GM18505 (cell line): ENCODE measurements at regions not wholly inside any gene's neighbourhood (a gene's known extent, or its start where the extent isn't known, plus 50 kb on each side); places are given as distances from the start of the nearest gene placed in this dataset.

ENCODE experiments used
- ATAC-seq: cut with Tn5 transposase; IDR thresholded peaks from one replicate; pipeline ENCODE4 v1.9.1; 2021; ENCODE audit not compliant: unreplicated experiment
- POLR2A ChIP-seq: IDR thresholded peaks from 4 replicates; pipeline ENCODE4 v1.6.1; 2011; ENCODE audit warnings: borderline replicate concordance; ENCODE audit not compliant: insufficient read depth, insufficient read length; ENCODE audit errors: extremely low read depth

DNA sequence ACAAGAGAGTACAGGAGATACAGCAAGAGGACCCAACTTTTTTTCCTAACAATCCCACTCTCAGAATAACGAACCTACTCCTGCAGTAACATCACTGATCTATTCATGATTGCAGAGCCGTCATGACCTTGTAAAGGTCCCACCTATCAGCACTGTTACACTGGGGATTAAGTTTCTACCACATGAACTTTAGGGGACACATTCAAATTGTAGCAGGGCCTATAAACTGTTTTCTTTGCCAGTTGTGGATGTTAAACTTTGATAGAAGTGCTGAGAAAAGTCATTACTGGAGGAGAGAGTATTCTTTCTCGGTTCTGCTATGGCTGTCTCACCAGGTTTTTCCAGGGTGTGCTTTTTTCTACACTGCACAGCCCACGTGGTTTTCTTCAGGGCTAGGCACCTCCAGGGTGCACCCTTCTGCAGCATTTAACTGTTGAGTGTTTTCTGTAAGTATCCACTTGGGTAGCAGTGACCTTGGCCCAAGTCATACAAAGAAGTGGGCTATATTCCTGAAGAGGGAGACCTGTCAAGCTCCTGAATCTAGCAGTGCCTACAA lies 131.6 kb upstream of the AHR start:
- TF ChIP-seq POLR2A: no peak
- peak; percentile 90 for ATAC-seq

DNA sequence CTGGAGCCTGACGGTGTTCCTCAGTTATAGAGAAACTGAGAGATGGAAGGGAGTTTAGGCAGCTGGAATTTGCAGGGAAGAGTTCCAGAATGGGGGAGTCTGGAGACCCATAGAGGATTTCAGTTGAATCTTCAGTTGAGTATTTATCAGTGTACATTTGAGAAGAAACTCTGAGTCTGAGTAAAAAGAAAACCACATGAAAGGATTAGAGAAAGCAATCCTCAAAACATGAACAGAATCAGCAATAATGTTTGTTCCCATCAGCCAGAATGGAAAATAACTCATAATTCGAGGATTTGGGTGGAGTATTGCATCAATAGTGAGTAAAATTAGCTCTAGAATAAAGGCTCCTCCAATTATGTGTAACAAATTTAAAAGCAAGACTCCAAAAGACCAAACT lies 130.0 kb upstream of the AHR start:
- TF ChIP-seq POLR2A: no peak
- no peak for ATAC-seq

DNA sequence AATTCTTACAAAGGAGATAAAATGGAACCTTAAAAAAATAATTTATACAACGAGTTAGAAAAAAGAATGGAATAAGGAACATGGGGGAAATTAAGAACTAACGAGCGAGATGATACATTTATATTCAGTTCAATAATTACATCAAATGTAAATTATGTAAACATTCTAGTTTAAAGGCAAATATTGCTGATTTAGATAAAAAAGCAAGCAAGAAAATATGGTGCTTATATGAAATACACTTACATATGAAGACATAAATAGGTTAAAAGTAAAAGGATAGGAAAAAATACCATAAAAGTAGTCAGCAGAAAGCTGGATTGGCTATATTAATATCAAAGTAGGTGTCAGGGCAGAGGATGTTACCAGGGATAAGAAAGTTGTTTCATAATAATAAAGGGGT lies 127.0 kb upstream of the AHR start:
- TF ChIP-seq POLR2A: no peak
- ATAC-seq: no peak

DNA sequence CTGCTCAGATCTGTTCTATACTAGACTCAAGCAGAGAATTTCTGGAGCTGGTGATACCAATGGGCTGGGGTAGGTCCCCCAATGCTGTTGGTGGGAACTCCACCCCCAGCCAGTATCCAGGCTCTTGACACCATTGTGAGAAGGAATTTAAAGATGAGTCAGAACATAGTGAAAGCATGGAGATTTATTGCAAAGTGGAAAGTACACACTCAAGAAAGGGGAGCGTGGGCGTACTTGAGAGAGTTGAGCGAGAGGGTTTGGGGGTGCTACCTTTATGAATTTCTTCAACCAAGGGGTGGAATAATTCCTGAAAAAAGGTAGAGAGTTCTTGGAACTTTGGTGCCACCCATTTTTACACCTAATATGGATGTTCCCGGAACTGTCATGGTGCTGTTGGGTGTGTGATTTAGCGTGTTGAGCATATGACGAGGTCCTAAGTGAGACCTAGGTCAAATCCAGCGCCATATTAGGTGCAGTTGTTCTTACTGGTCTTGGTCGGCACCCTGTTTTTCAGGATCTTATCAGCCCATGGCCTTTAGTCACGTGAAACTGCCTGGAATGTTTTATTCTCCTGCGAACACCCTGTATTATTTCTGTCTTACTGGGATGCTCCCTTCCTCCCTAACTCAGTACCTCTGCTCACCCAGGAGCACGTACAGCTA lies 122.0 kb upstream of the AHR start:
- ATAC-seq: no peak
- no peak for TF ChIP-seq POLR2A

DNA sequence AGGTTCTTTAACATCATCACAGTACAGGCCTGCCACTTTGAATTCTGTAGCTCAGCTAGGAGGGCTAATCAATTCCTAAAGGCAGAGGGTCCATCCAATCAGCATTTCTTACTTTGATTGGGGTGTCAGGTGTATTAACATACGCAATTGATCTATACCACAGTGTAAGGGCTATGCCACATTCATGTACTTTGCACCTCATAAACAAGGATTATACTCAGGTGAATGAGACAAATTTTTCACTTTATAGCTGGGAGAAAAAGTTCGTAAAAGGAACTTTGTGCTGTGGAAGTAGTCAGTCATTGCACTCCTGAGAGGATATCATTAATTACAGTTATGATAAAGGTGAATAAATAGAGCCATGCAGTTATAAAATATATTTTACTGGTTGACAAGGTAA lies 119.9 kb upstream of the AHR start:
- TF ChIP-seq POLR2A: no peak
- ATAC-seq: no peak

DNA sequence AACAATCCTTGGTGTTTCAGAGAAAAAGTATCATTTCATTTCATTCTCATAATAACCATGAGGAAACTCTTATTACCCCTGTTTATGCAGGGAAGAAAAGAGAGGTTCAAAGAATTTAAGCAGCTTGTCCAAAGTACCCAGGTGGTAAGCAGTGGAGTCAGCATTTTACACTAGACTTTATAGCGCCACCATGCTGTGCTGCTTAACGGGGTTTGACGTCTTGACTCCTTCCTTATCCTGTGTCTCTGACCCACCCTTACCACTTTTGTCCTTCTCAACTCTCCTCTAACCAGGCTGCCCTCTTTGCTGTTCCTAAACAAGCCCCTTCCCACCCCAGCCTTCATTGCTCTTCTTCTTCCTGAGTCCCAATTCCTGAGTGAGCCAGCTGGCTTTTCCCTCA lies 117.0 kb upstream of the AHR start:
- ATAC-seq: no peak
- TF ChIP-seq POLR2A: no peak

DNA sequence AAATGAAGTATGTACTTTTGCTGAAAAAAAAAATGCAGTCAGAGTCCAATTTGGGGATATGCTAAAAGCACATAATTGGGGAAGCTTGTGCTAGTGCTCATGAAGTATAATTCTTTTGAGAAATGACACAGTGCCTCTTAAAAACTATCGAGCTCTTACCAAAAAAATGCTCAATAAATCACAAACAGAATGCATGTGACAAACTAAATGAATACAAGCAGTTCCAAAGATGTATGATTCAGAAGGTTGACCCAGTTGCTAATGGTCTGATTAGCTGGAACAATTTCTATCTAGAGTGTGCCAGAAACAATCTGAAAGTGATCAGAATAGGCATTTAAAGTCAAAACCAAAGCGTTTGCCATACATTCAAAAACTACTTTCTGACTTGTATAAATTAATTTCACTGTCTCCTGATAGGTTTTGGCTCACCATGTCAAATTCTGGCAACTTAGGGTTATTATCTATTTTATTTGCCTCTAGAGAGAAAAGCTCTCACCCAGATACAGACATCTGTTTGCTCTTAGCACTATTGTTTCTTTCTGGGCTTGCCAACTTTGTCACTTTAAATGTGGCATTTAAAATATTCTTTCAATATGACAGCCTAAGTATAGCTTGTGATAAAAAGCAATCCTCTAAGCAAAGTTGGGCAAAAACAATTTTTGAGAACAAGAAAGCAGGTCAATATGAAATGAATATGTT lies 114.7 kb upstream of the AHR start:
- no peak for ATAC-seq
- TF ChIP-seq POLR2A: no peak

DNA sequence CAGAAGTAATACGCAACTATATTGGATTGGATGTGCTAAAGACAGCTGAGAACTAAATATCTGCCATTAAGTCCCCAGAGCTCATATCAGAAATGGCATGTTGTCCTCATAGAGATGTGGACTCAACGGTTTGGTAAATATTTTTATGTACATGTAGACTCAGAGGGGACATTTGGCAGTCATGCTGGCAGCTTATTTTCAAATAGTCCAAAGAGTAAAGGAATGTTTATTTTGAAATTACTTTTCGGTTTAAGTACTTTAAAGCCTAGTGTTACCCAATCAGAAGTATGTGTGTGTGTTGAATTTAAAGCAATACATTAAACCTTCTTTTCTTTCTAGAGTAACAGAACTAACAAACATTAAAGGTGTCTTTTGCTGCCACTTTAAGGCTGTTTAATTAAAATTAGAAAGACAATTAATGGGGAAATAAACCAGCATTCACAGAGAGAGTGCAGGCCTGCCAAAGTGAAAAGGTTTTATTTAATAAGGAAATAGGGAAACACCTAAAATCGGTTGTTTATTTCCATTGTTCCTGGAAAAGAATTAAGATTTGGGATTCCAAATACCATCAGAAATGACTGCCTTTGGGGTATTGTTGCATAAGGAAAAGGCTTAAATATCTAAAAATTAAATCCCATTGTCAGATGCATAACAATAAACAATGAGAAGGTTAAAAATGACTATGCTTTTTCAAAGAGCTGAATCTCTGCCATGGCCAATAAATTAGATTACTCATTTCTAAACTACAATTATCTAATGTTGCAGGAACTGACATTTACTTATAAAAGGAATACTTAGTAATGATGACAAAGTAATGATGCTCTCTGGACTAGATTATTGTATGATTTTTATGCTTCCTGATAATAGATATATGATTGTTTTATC lies 113.4 kb upstream of the AHR start:
- ATAC-seq: peak; percentile 39

DNA sequence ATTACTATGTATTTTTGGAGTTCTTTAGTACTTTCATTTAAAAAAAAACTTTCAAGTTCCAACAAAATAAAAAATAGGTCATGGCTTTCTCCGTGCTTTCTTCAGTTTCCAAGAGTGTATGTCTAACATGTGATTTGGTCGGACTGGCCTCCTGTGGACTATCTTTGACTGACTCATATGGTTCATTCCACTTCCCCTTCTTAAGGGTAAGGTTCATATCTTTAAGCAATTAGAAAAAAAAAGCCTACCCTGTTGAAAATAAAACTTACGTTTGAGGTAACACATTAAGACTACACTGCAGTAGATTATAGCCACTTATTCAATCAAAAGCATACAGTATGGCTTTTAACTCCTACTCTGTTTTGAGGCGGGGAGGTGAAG lies 112.8 kb upstream of the AHR start:
- TF ChIP-seq POLR2A: no peak
- peak; percentile 98 for ATAC-seq

More for the DNA sequence above, 113.4 kb upstream of the AHR start:
- no peak for TF ChIP-seq POLR2A

DNA sequence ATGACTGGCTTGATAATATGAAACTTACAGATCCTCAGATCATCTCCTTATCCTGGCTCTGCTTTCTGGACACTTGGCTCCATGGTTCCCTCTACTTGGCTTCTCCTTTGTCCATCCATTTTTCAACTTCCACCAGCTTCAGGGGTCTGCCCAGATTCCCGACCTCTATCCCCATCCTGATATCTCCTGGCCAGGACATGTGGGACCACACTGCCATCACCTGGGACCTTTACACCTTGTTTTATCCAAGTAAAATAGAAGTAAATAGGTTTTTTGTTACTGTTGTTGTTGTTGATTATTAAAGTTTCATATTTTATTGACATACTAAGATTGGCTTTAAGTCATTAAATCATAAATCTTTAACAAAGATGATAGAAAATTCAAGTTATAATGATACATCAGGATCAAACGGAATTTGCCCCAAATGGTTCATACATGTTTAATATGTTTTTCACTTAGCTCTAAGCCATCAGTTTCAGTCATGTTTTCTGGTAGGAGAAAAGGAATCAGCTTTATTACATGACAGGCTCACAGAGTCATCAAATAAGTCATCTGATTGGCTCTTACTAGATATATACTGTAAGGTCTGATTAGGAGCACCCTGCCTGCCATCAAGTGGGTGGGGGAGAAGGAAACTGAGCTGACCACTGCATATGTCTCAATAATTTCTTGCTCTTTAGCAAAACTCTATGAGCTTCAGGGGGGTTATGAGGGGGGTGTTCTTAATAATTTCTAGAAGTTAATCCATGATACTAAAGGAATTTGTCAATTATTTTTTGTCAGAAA lies 111.5 kb upstream of the AHR start:
- no peak for ATAC-seq
- no peak for TF ChIP-seq POLR2A

DNA sequence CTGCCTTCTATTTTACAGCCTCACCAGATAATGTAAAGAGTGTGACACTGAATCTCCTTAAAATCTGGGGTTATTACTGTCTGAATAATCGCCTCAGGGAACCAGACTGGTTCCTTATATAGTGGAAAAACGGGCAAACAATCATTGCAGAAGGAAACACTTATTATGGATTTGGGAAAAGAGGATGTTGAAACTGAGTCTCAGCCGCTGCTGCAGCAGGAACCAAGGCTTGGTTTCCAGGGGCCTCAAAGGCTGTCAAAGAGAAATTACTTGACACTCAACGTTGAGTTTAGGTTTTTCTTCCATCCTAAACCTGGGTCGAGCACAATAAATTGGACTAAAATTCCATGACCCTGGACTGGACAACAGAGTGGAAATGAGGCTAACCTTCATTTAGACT lies 103.8 kb upstream of the AHR start:
- TF ChIP-seq POLR2A: no peak
- ATAC-seq: no peak

DNA sequence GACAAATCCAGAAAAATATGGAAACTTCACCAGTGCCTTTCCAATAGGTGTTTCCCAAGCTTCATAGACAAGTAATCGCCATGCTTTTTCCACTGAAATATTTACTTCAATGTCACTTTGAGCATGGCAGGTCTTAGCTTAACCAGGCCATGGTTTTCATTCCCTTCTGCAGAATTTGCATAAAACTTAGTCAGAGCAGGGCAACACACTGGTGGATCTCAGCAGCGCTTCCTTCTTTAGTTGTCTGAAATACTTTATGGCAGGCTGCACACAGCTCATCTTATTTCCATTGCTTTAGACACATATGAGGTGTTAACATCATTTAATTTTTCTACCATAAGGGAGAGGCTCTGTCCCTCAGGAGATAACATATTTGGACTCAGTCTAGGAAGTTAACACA lies 102.9 kb upstream of the AHR start:
- TF ChIP-seq POLR2A: no peak

DNA sequence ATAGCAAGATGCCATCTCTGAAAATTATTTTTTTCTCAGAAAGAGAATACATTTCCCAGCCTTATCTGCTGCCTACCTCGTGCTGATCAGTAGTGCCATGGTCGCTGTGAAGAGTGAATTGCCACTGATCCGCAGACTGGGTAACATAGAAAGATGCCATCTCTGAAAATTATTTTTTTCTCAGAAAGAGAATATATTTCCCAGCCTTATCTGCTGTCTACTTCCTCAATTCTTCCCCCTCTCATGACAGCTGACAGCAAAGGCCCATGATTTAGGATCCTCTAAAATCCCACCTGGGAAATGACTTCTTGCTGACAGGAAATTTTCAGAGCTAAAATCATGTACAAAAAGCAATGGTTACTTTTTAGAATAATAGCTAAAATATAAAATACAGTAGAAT lies 92.5 kb upstream of the AHR start:
- no peak for ATAC-seq
- TF ChIP-seq POLR2A: no peak

More for the DNA sequence above, 102.9 kb upstream of the AHR start:
- ATAC-seq: peak; percentile 87
